A549 (cell line): ENCODE measurements at regions not wholly inside any gene's neighbourhood (a gene's known extent, or its start where the extent isn't known, plus 50 kb on each side); places are given as distances from the start of the nearest gene placed in this dataset.
"Not testable (repeated sequence)": the region's sequence is repeated elsewhere in the genome, so short reads cannot be mapped to it uniquely, and the experiment has no call there.

ENCODE experiments used
- EP300 ChIP-seq, 2 experiments: fragments of >200 bp; sonication (Bioruptor Twin); formaldehyde crosslinking; IDR thresholded peaks; 2 replicates in 1 of 2; 3 replicates in 1 of 2; pipeline ENCODE4 v1.6.1; 2016 to 2017
- MAFK ChIP-seq: fragments of 450-650 bp; IDR thresholded peaks from 2 replicates; pipeline ENCODE4 v1.6.1; 2014; ENCODE audit not compliant: partially characterized antibody
- NR3C1 ChIP-seq: fragments of >200 bp; sonication (Bioruptor Twin); formaldehyde crosslinking; IDR thresholded peaks from 3 replicates; pipeline ENCODE4 v1.6.1; 2017
- RAD21 ChIP-seq, 2 experiments: fragments of >200 bp in 1 of 2; sonication (Bioruptor Twin) in 1 of 2; formaldehyde crosslinking in 1 of 2; IDR thresholded peaks in 1 of 2; conservative IDR thresholded peaks in 1 of 2; 2 replicates in 1 of 2; 3 replicates in 1 of 2; pipeline ENCODE4 v1.6.1; 2012 to 2018; ENCODE audit warnings: inconsistent platforms in 1 of 2
- TF ChIP-seq, protein P1 (sequence below): fragments of 450-650 bp; IDR thresholded peaks from 2 replicates; pipeline ENCODE4 v1.6.1; 2014; ENCODE audit warnings: antibody characterized with exemption
- TF ChIP-seq, protein P2 (sequence below): fragments of >200 bp; sonication (Bioruptor Twin); formaldehyde crosslinking; IDR thresholded peaks from 3 replicates; pipeline ENCODE4 v1.5.1; 2016

DNA sequence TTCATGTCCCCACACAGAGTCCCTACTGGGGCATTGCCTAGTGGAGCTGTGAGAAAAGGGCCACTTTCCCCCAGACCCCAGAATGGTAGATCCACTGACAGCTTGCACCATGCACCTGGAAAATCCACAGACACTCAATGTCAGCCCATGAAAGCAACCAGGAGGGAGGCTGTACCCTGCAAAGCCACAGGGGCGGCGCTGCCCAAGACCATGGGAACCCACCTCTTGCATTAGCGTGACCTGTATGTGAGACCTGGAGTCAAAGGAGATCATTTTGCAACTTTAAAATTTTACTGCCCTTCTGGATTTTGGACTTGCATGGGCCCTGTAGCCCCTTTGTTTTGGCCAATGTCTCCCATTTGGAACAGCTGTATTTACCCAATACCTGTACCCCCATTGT lies 236.5 kb upstream of the IRS4 start:
- not testable (repeated sequence) for TF ChIP-seq EP300 (IDR thresholded peaks at IDR 0.05); RAD21 (conservative IDR thresholded peaks at IDR 0.05 in 1 of 2, IDR thresholded peaks at IDR 0.05 in 1 of 2); MAFK; NR3C1
- TF ChIP-seq, protein P1, sequence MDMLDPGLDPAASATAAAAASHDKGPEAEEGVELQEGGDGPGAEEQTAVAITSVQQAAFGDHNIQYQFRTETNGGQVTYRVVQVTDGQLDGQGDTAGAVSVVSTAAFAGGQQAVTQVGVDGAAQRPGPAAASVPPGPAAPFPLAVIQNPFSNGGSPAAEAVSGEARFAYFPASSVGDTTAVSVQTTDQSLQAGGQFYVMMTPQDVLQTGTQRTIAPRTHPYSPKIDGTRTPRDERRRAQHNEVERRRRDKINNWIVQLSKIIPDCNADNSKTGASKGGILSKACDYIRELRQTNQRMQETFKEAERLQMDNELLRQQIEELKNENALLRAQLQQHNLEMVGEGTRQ: not testable (repeated sequence)
- TF ChIP-seq, protein P2, sequence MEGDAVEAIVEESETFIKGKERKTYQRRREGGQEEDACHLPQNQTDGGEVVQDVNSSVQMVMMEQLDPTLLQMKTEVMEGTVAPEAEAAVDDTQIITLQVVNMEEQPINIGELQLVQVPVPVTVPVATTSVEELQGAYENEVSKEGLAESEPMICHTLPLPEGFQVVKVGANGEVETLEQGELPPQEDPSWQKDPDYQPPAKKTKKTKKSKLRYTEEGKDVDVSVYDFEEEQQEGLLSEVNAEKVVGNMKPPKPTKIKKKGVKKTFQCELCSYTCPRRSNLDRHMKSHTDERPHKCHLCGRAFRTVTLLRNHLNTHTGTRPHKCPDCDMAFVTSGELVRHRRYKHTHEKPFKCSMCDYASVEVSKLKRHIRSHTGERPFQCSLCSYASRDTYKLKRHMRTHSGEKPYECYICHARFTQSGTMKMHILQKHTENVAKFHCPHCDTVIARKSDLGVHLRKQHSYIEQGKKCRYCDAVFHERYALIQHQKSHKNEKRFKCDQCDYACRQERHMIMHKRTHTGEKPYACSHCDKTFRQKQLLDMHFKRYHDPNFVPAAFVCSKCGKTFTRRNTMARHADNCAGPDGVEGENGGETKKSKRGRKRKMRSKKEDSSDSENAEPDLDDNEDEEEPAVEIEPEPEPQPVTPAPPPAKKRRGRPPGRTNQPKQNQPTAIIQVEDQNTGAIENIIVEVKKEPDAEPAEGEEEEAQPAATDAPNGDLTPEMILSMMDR: not testable (repeated sequence)
